Thyroid gland (tissue), 4 donors: ENCODE measurements at regions not wholly inside any gene's neighbourhood (a gene's known extent, or its start where the extent isn't known, plus 50 kb on each side); places are given as distances from the start of the nearest gene placed in this dataset.

Experiments
- CTCF ChIP-seq, 6 experiments: fragments of 200-600 bp in 3 of 6; fragments of 450-650 bp in 3 of 6; sonication (generic) in 3 of 6; IDR thresholded peaks; one replicate each; pipeline ENCODE4 v1.5.1; 2016 to 2019; ENCODE audit warnings: antibody characterized with exemption in 6 of 6, mild to moderate bottlenecking in 2 of 6, inconsistent platforms in 1 of 6, moderate library complexity in 1 of 6
- POLR2A ChIP-seq, 2 donors: fragments of 450-650 bp; IDR thresholded peaks; one replicate each; pipeline ENCODE4 v1.6.1; 2017; ENCODE audit warnings: antibody characterized with exemption in 2 of 2, mild to moderate bottlenecking in 2 of 2, moderate library complexity in 1 of 2

- TF ChIP-seq POLR2A (IDR thresholded peaks at IDR 0.05) (no peak), CTCF (IDR thresholded peaks at IDR 0.05) (no peak)
Observed at GRCh38 chr2:53477517-53477916, 290.1 kb upstream of the CHAC2 start.
